Trophoblast cell (in vitro differentiated cells and primary cell): ENCODE measurements at regions not wholly inside any gene's neighbourhood (a gene's known extent, or its start where the extent isn't known, plus 50 kb on each side); places are given as distances from the start of the nearest gene placed in this dataset.

Experiments
- DNase-seq, 2 donors: peaks; one replicate each; pipeline ENCODE4 v3.0.0-alpha.2; 2016
- H2AFZ ChIP-seq: 2 replicates; pipeline ENCODE4 v1.6.1; 2013; ENCODE audit warnings: low read length, moderate library complexity, mild to moderate bottlenecking; ENCODE audit not compliant: insufficient read depth, poor library complexity
- H2AK5ac ChIP-seq: 2 replicates; pipeline ENCODE4 v1.6.1; 2013; ENCODE audit warnings: mild to moderate bottlenecking, low read length
- H2BK120ac ChIP-seq: 2 replicates; pipeline ENCODE4 v1.6.1; 2013; ENCODE audit warnings: low read length, mild to moderate bottlenecking, moderate library complexity; ENCODE audit not compliant: insufficient read depth, poor library complexity
- H2BK12ac ChIP-seq: 2 replicates; pipeline ENCODE4 v1.6.1; 2013; ENCODE audit warnings: mild to moderate bottlenecking, low read length, moderate library complexity
- H2BK5ac ChIP-seq: 2 replicates; pipeline ENCODE4 v1.6.1; 2013; ENCODE audit warnings: low read length, low read depth, moderate library complexity, mild to moderate bottlenecking; ENCODE audit not compliant: poor library complexity
- H3K14ac ChIP-seq: 2 replicates; pipeline ENCODE4 v1.6.1; 2013; ENCODE audit warnings: mild to moderate bottlenecking, low read length
- H3K18ac ChIP-seq: 2 replicates; pipeline ENCODE4 v1.6.1; 2013; ENCODE audit warnings: mild to moderate bottlenecking, low read length
- H3K23ac ChIP-seq: 2 replicates; pipeline ENCODE4 v1.6.1; 2013; ENCODE audit warnings: low read length
- H3K27ac ChIP-seq: 2 replicates; pipeline ENCODE4 v1.5.1; 2013; ENCODE audit warnings: low read depth, mild to moderate bottlenecking, inconsistent platforms, low read length, moderate library complexity
- H3K27me3 ChIP-seq: 2 replicates; pipeline ENCODE4 v1.6.1; 2013; ENCODE audit warnings: inconsistent platforms, mild to moderate bottlenecking, low read length, moderate library complexity; ENCODE audit not compliant: insufficient read depth
- H3K36me3 ChIP-seq, 2 experiments: 1 replicate in 1 of 2; 2 replicates in 1 of 2; pipeline ENCODE4 v1.6.1; 2013; ENCODE audit warnings: low read length in 2 of 2, mild to moderate bottlenecking in 2 of 2, moderate library complexity in 1 of 2; ENCODE audit not compliant: insufficient read depth in 2 of 2, control insufficient read depth in 1 of 2
- H3K4ac ChIP-seq: 2 replicates; pipeline ENCODE4 v1.6.1; 2013; ENCODE audit warnings: low read depth, mild to moderate bottlenecking, low read length, moderate library complexity
- H3K4me1 ChIP-seq, 2 experiments: 1 replicate in 1 of 2; 2 replicates in 1 of 2; pipeline ENCODE4 v1.6.1; 2013; ENCODE audit warnings: low read length in 2 of 2, mild to moderate bottlenecking in 2 of 2, moderate library complexity in 1 of 2; ENCODE audit not compliant: insufficient read depth in 2 of 2, control insufficient read depth in 1 of 2
- H3K4me2 ChIP-seq: 2 replicates; pipeline ENCODE4 v1.6.1; 2013; ENCODE audit warnings: inconsistent platforms, mild to moderate bottlenecking, low read length, moderate library complexity
- H3K4me3 ChIP-seq: 2 replicates; pipeline ENCODE4 v1.5.1; 2013; ENCODE audit warnings: mild to moderate bottlenecking, low read depth, low read length, inconsistent platforms
- H3K79me1 ChIP-seq: one replicate; pipeline ENCODE4 v1.6.1; 2013; ENCODE audit warnings: low read length
- H3K79me2 ChIP-seq: 2 replicates; pipeline ENCODE4 v1.6.1; 2013; ENCODE audit warnings: low read length, mild to moderate bottlenecking; ENCODE audit not compliant: control insufficient read depth, insufficient read depth, poor library complexity
- H3K9ac ChIP-seq: 2 replicates; pipeline ENCODE4 v1.6.1; 2013; ENCODE audit warnings: mild to moderate bottlenecking, low read length
- H3K9me3 ChIP-seq: 2 replicates; pipeline ENCODE4 v1.6.1; 2013; ENCODE audit warnings: low read depth, mild to moderate bottlenecking, control low read depth, inconsistent platforms, low read length; ENCODE audit not compliant: insufficient read depth
- H4K12ac ChIP-seq: 2 replicates; pipeline ENCODE4 v1.6.1; 2013; ENCODE audit warnings: low read depth, mild to moderate bottlenecking, low read length, moderate library complexity
- H4K8ac ChIP-seq: 2 replicates; pipeline ENCODE4 v1.6.1; 2013; ENCODE audit warnings: low read depth, mild to moderate bottlenecking, low read length, moderate library complexity
- H4K91ac ChIP-seq: one replicate; pipeline ENCODE4 v1.6.1; 2013; ENCODE audit warnings: low read depth, mild to moderate bottlenecking, low read length, moderate library complexity
- WGBS: extraction: QIAGEN DNeasy Blood & Tissue Kit; methylation state at CpG from one replicate; pipeline ENCODE4 v1.1.7; 2013; ENCODE audit warnings: missing lambda C conversion rate; ENCODE audit not compliant: insufficient read length, insufficient coverage; ENCODE audit errors: extremely low coverage; 5-methylcytosine and 5-hydroxymethylcytosine counted together

- DNase-seq = no peak
- no peak overlapping the region for H2AK5ac ChIP-seq
- WGBS = no CpG with 5 or more reads among the region's 6 CpGs
- no peak overlapping the region for H3K9ac ChIP-seq
- H2BK5ac ChIP-seq = no peak overlapping the region
- no peak overlapping the region for H4K91ac ChIP-seq
- H3K79me2 ChIP-seq = no peaks in the 10 kb centered on the region
- no peak overlapping the region for H2BK12ac ChIP-seq
- no peaks in the 10 kb centered on the region for H3K79me1 ChIP-seq
- no peak overlapping the region for H3K4me3 ChIP-seq
- no peak overlapping the region for H3K18ac ChIP-seq
- H4K12ac ChIP-seq = no peak overlapping the region
- H2BK120ac ChIP-seq = no peak overlapping the region
- no peak overlapping the region for H3K23ac ChIP-seq
- H3K14ac ChIP-seq = no peak overlapping the region
- H4K8ac ChIP-seq = no peak overlapping the region
- no peaks in the 10 kb centered on the region for H3K36me3 ChIP-seq
- H3K27me3 ChIP-seq = no peaks in the 10 kb centered on the region
- H2AFZ ChIP-seq = no peak overlapping the region
- no peak overlapping the region for H3K27ac ChIP-seq
- no peak overlapping the region for H3K4me2 ChIP-seq
- no peak overlapping the region for H3K4ac ChIP-seq
- H3K9me3 ChIP-seq = no peaks in the 10 kb centered on the region
- peaks cover 0 to 3% of the 10 kb centered on the region in 2 experiments for H3K4me1 ChIP-seq
These were observed 518.3 kb upstream of the ZFP42 start for GRCh38 chr4:187477224-187477623.

GRCh38 chr4:187478292-187479140, 517.1 kb upstream of the ZFP42 start:
- Histone ChIP-seq H3K9ac (peak overlapping the region; percentile 71), H2BK5ac (no peak overlapping the region), H2BK120ac (no peak overlapping the region), H3K9me3 (no peaks in the 10 kb centered on the region), H2BK12ac (no peak overlapping the region), H4K91ac (no peak overlapping the region), H3K79me1 (no peaks in the 10 kb centered on the region), H3K4me2 (no peak overlapping the region), H3K18ac (no peak overlapping the region), H3K4ac (no peak overlapping the region), H3K4me1 (peaks cover 0 to 3% of the 10 kb centered on the region in 2 experiments), H4K8ac (no peak overlapping the region), H2AFZ (no peak overlapping the region), H3K79me2 (no peaks in the 10 kb centered on the region), H4K12ac (no peak overlapping the region), H3K14ac (no peak overlapping the region), H3K27ac (peak overlapping the region; percentile 72), H3K23ac (no peak overlapping the region), H3K4me3 (no peak overlapping the region), H3K27me3 (no peaks in the 10 kb centered on the region), H3K36me3 (no peaks in the 10 kb centered on the region), H2AK5ac (no peak overlapping the region)
- DNase-seq = no peak
- no CpG with 5 or more reads among the region's 18 CpGs for WGBS

GRCh38 chr4:187479511-187479910, 516.1 kb upstream of the ZFP42 start:
- Histone ChIP-seq H2AFZ (no peak overlapping the region), H2AK5ac (no peak overlapping the region), H3K9ac (no peak overlapping the region), H3K79me1 (no peaks in the 10 kb centered on the region), H4K8ac (no peak overlapping the region), H3K36me3 (no peaks in the 10 kb centered on the region), H3K27ac (no peak overlapping the region), H3K4me2 (no peak overlapping the region), H3K4me3 (no peak overlapping the region), H2BK120ac (no peak overlapping the region), H3K18ac (no peak overlapping the region), H3K23ac (no peak overlapping the region), H3K27me3 (no peaks in the 10 kb centered on the region), H2BK5ac (no peak overlapping the region), H3K4me1 (peaks cover 0 to 3% of the 10 kb centered on the region in 2 experiments), H3K79me2 (no peaks in the 10 kb centered on the region), H4K12ac (no peak overlapping the region), H3K14ac (no peak overlapping the region), H3K4ac (no peak overlapping the region), H4K91ac (no peak overlapping the region), H2BK12ac (no peak overlapping the region), H3K9me3 (no peaks in the 10 kb centered on the region)
- DNase-seq = no peak
- WGBS = no CpG with 5 or more reads among the region's 6 CpGs

GRCh38 chr4:187480146-187481145, 515.1 kb upstream of the ZFP42 start:
- Histone ChIP-seq H3K4me1 (peaks cover 0 to 3% of the 10 kb centered on the region in 2 experiments), H3K9ac (no peak overlapping the region), H3K79me2 (no peaks in the 10 kb centered on the region), H2BK12ac (no peak overlapping the region), H3K23ac (no peak overlapping the region), H4K8ac (no peak overlapping the region), H3K14ac (no peak overlapping the region), H3K79me1 (no peaks in the 10 kb centered on the region), H3K4me3 (no peak overlapping the region), H2BK120ac (no peak overlapping the region), H2AFZ (no peak overlapping the region), H2AK5ac (no peak overlapping the region), H4K12ac (no peak overlapping the region), H3K9me3 (no peaks in the 10 kb centered on the region), H3K4ac (no peak overlapping the region), H2BK5ac (no peak overlapping the region), H4K91ac (no peak overlapping the region), H3K27ac (no peak overlapping the region), H3K18ac (no peak overlapping the region), H3K36me3 (no peaks in the 10 kb centered on the region), H3K27me3 (no peaks in the 10 kb centered on the region), H3K4me2 (no peak overlapping the region)
- no CpG with 5 or more reads among the region's 9 CpGs for WGBS
- DNase-seq = no peak
